ENCODE measurements at regions not wholly inside any gene's neighbourhood (a gene's known extent, or its start where the extent isn't known, plus 50 kb on each side); places are given as distances from the start of the nearest gene placed in this dataset.

DNA sequence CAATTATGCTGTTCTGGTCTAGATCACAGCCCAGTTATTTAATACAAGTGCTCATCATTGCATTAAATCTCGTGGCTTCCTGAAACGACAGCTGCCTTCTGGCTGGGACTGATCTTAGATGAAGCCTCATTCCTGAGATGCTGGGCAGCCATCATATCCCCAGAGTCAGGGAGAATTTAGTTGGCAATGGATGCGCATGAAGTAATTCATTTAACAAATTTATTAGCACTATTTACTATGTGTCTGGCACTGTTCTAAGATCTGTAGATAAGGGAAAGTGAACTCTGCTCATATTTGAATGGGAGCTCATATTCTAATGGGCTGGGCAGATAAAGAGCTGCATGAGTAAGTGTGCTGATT lies 244.7 kb downstream of the KCNS3 start:
- DNase-seq = no peak

- no peak for DNase-seq
Observed at GRCh38 chr2:18122544-18123210, 244.2 kb downstream of the KCNS3 start.

DNA sequence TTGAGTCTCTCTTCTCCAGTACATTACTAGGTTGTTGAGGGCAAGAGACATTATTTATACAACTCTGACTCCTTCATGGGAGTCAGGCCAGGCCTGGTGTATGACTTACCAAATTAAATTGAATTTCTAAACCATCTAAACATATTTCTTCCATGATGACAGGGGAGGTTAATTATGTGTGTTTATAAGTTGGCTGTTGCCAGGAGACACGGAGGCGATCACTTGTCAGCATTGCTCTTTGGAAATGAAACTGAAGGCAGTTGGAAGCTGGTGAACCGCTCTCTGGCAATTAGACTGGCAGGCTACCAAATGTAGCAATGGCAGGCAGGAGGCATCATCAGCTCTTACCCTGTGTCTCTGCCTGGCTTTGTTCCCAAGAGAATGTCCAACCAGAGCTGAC lies 241.4 kb downstream of the KCNS3 start:
- no peak for DNase-seq

- DNase-seq = no peak
Observed at GRCh38 chr2:18118703-18119102, 240.2 kb downstream of the KCNS3 start.

GRCh38 chr2:18117592-18117991 lies 239.1 kb downstream of the KCNS3 start:
- no peak for DNase-seq

- DNase-seq = no peak
Observed at GRCh38 chr2:18110222-18110621, 231.8 kb downstream of the KCNS3 start.

- no peak for DNase-seq
Observed at GRCh38 chr2:18106841-18107240, 228.4 kb downstream of the KCNS3 start.

GRCh38 chr2:18105929-18106328 lies 227.5 kb downstream of the KCNS3 start:
- DNase-seq = no peak

DNA sequence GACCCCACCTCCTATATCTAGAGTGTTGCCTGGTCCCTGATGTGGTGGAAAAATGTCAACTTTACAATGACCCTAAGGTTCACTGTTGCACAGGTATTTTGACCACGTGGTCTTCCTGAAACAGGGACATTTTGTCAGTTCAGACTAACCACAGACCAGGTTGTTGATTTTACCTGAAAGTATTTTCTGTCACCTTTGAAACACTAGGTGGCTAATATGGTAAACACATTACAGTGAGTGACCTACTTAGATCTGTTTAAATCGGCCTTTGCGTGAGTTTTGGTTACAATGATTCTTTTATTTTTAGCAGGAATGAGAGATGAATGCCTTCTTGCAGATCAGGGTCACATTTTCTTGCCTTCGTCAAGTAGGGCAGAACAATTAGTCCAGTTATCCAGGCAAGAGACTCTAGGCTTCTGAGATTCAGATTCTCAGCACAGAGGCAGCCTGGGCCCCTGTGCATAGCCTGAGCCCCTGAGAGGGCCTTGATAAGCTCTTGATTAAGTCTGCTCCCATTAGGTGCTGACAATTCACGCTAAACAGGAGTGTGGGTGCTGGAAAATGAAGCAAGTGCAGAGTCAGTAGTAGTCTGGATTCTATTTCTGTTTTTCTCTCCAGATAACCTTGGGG lies 226.2 kb downstream of the KCNS3 start:
- no peak for DNase-seq

GRCh38 chr2:18096836-18097405 lies 218.5 kb downstream of the KCNS3 start:
- no peak for DNase-seq

GRCh38 chr2:18094277-18094676 lies 215.8 kb downstream of the KCNS3 start:
- no peak for DNase-seq

DNA sequence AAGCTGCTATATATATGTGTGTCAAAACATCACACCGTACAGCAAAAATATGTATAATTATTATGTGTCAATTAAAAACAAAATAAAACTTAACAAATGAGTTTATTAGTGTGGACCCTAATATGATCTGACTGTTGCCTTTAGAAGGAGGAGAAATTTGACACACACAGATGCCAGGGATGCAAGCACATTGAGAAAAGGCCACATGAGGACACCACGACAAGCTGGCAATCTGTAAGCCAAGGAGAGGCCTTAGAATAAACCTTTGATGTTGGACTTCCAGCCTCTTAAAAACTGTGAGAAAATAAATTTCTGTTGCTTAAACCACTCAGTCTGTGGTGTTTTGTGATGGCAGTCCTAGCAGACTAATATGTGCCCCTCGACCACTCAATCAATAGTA lies 214.7 kb downstream of the KCNS3 start:
- no peak for DNase-seq

- no peak for DNase-seq
Observed at GRCh38 chr2:18092760-18093159, 214.3 kb downstream of the KCNS3 start.

DNA sequence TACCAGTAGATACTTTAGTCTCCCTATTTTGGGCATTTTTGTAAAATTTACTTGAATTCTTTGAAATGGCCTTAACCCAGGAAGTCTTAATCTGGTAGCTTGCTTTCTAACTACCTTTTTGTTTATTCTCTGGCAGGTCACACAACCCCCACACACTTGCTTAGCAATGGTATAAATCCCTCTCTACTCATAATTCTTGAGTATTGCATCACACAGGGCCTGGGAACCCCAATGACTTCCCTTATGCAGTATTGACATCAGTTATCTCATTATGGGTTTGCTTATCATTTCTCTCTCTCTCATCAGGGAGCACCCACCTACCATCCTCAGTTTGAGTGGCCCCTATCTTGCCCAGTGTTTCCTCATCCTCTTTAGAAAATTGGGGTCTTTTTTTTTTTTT lies 207.1 kb downstream of the KCNS3 start:
- no peak for DNase-seq

DNA sequence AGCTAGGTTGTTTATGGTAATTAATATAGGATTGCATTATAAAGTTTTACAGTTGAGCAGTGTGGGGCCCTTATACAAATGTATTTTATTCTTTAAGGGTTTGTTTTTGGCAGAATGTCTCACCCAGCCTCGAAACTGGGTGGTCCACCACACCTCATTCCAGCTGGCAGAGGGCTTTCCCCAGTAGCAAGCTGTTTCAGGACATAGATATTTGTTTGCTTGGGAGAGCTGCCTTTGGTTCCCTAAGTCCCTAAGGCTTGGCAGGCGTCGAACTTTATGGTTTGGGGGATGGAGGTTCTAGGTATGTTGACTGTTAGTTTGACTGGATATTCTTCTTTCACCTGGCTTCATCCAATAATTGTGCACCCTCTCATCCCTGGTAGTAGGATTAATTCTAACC lies 205.9 kb downstream of the KCNS3 start:
- no peak for DNase-seq

GRCh38 chr2:18083806-18084205 lies 205.3 kb downstream of the KCNS3 start:
- no peak for DNase-seq

- no peak for DNase-seq
Observed at GRCh38 chr2:18078216-18078615, 199.7 kb downstream of the KCNS3 start.

DNA sequence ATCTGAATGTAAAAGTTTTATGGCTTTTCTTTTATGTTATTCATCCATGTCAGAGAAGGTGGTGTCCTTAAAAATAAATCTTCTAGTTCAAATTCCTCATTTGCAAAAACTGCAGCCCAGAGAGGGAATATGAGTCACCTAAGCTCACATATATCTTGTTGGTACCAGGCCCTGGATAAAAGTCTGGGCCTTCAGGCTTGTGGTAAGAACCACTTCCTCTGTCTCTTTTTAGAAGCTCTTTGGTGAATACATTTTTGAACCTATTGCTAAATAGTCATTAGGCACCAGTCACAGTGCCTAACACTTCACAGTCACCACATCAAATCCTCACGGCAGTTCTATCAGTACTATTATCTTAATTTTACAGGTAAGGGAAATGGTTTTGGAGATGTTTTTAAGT lies 199.2 kb downstream of the KCNS3 start:
- DNase-seq = no peak

- no peak for DNase-seq
Observed at GRCh38 chr2:18077231-18077630, 198.8 kb downstream of the KCNS3 start.

GRCh38 chr2:18074476-18074875 lies 196.0 kb downstream of the KCNS3 start:
- no peak for DNase-seq

- DNase-seq = no peak
Observed at GRCh38 chr2:18073601-18074000, 195.1 kb downstream of the KCNS3 start.

GRCh38 chr2:18067588-18068384 lies 189.3 kb downstream of the KCNS3 start:
- DNase-seq = no peak

DNA sequence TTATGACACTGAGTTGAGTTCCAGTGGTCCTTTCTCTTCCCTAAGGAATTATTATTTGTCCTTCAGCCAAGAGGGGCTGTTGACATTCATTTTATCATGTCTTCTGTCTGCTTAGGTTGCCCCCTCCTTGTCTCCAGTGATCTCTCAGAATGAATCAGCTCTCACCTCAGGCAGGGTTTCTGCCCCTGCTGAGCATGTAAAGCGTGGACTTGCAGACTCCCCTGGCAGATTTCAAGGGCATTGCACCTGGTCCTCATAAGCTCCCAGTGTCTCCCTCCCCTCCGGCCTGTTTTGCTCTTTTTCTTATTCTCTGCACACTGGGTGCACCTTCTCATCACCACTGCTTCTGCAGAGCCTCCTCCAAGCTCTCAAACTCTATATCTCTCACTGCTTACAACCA lies 188.4 kb downstream of the KCNS3 start:
- no peak for DNase-seq

DNA sequence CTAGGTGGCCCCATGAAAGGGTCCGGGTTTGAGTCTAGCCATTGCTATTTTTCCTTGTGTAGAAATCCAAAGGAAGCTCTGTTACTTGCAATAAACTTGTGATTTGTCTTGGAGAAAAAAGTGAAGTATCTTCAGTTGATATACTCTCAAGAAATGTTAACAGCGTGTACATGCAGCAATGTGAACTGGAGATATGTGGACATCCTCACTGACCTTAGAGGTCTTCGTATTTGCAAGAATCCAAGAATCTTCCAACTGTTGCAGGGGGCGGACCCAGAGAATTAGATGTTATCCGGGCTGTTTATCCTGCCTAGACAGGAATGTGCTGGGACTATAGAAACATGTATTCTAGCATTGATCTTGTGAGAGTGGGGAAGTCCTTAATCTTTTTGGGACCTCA lies 187.6 kb downstream of the KCNS3 start:
- no peak for DNase-seq
